ENCODE measurements at regions not wholly inside any gene's neighbourhood (a gene's known extent, or its start where the extent isn't known, plus 50 kb on each side); places are given as distances from the start of the nearest gene placed in this dataset.

DNA sequence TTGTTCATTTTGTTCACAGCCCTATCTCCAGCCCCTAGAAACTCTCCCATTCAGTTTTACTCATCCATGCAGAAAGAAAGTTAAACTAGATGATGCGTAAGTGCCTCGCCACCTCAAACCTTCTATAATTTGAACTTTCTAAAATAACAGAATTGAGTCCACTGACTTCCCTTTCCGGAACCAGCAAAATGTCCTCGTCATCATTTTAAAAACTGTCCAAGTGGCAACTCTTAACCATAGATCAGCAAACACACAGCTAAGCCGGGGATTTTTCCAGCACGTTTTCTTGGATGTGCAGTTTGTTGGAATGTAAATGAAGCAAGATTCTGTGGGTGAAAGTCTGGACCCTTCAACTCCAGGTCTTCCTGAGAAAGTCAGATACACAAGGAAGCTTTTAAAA lies 369.7 kb upstream of the ERCC4 start:
- H3K79me2 ChIP-seq (ENCODE audit: control insufficient read depth, insufficient read depth, low read length): no peaks in the 10 kb centered on the region
- CTCF ChIA-PET: no interaction called here
- no peak for DNase-seq (ENCODE audit: low read depth, low spot score)
- peaks cover 3% of the 10 kb centered on the region for H3K9me3 ChIP-seq (replicated peaks; ENCODE audit: control insufficient read depth, insufficient read depth, low read length)
- H3K36me3 ChIP-seq (ENCODE audit: control insufficient read depth in 2 of 2, extremely low read depth in 1 of 2, insufficient read depth in 2 of 2, low read length in 2 of 2): no peaks in the 10 kb centered on the region
- intact Hi-C loops (cut with micrococcal nuclease): no loop called here
- no peak overlapping the region for H3K9ac ChIP-seq (replicated peaks; ENCODE audit: extremely low read depth, insufficient read depth, low read length)
- H3K9me1 ChIP-seq (replicated peaks; ENCODE audit: control insufficient read depth, extremely low read depth, insufficient read depth, low read length): no peaks in the 10 kb centered on the region
- no peak overlapping the region for H3K4me2 ChIP-seq (ENCODE audit: insufficient read depth, low read length)
- no peak for FAIRE-seq
- no peaks in the 10 kb centered on the region for H4K20me1 ChIP-seq (replicated peaks; ENCODE audit: control insufficient read depth, extremely low read depth, insufficient read depth, low read length)
- no peaks in the 10 kb centered on the region for H3K4me1 ChIP-seq (ENCODE audit: control insufficient read depth, extremely low read depth, insufficient read depth, low read length)
- no peak overlapping the region for H3K4me3 ChIP-seq (replicated peaks in 1 of 3; ENCODE audit: insufficient read depth in 1 of 3, low read depth in 1 of 3, low read length in 3 of 3)
- TF ChIP-seq, protein P1, sequence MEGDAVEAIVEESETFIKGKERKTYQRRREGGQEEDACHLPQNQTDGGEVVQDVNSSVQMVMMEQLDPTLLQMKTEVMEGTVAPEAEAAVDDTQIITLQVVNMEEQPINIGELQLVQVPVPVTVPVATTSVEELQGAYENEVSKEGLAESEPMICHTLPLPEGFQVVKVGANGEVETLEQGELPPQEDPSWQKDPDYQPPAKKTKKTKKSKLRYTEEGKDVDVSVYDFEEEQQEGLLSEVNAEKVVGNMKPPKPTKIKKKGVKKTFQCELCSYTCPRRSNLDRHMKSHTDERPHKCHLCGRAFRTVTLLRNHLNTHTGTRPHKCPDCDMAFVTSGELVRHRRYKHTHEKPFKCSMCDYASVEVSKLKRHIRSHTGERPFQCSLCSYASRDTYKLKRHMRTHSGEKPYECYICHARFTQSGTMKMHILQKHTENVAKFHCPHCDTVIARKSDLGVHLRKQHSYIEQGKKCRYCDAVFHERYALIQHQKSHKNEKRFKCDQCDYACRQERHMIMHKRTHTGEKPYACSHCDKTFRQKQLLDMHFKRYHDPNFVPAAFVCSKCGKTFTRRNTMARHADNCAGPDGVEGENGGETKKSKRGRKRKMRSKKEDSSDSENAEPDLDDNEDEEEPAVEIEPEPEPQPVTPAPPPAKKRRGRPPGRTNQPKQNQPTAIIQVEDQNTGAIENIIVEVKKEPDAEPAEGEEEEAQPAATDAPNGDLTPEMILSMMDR (IDR thresholded peaks at IDR 0.05; ENCODE audit: extremely low read depth in 1 of 2, insufficient read depth in 1 of 2, low read depth in 1 of 2, low read length in 2 of 2): no peak
- no peak for TF ChIP-seq MYC (IDR thresholded peaks at IDR 0.05; ENCODE audit: low read depth, low read length)
- no peak for TF ChIP-seq POLR2A (IDR thresholded peaks at IDR 0.05; ENCODE audit: low read depth, low read length)
- TF ChIP-seq JUN (IDR thresholded peaks at IDR 0.05; ENCODE audit: borderline replicate concordance, insufficient read depth, insufficient read length, low read depth): no peak
- TF ChIP-seq POLR2AphosphoS5 (IDR thresholded peaks at IDR 0.05; ENCODE audit: insufficient read depth, low read depth, low read length): no peak
- TF ChIP-seq GATA2 (IDR thresholded peaks at IDR 0.05; ENCODE audit: insufficient read depth, insufficient read length, low read depth, low read length): no peak
- TF ChIP-seq EZH2 (IDR thresholded peaks at IDR 0.05; ENCODE audit: borderline replicate concordance, low read depth, low read length, severe bottlenecking): no peak
- TF ChIP-seq, protein P2, sequence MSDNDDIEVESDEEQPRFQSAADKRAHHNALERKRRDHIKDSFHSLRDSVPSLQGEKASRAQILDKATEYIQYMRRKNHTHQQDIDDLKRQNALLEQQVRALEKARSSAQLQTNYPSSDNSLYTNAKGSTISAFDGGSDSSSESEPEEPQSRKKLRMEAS (IDR thresholded peaks at IDR 0.05; ENCODE audit: insufficient read depth, insufficient read length): no peak
- TF ChIP-seq FOS (IDR thresholded peaks at IDR 0.05; ENCODE audit: borderline replicate concordance, insufficient read depth, low read length): no peak
- POLR2A ChIA-PET: no interaction called here
- no peak overlapping the region for H2AFZ ChIP-seq (ENCODE audit: low read depth, low read length)
- dilution Hi-C loops (cut with MboI; ENCODE audit: extremely low pct_ligation_motif_present, low sequenced_read_pairs): no loop called here
- no peaks in the 10 kb centered on the region for H3K27me3 ChIP-seq (ENCODE audit: control insufficient read depth in 2 of 2, insufficient read depth in 2 of 2, low read length in 2 of 2)
- no peak overlapping the region for H3K27ac ChIP-seq (ENCODE audit: insufficient read depth, low read depth, low read length)
- BruUV-seq (replicated peaks): no TSS peak

Measured in endothelial cell of umbilical vein (primary cell).